ENCODE measurements at regions not wholly inside any gene's neighbourhood (a gene's known extent, or its start where the extent isn't known, plus 50 kb on each side); places are given as distances from the start of the nearest gene placed in this dataset.

DNA sequence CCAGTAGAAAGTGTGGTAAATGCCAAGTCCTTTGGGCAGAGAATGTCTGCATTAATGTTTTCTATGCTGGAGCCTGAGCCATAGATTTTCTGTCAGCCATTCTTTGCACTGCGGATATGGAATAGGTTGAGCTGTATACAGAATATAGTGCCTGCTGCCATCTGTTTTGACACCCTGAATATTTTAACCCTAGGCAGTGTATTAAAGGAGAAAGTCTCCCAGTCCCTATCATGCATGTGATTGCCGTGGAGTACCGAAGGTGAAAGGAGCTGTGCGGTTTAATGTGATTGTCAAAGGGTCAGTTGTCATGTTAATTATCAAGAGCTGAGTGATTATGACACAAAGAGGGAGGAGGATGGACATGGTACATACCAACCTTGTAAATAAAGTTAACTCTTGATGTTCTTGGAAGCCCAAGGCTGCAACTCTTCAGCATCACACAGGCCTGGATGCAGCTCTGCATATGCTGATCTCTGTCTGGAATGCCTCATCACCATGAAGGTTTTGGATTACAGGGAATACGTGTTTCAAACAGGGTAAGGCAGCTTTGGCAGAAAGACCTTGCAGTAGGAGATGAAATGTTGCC lies 247.1 kb upstream of the ELAVL2 start:
- Histone ChIP-seq H3K4me2 (ENCODE audit: low read length) (no peak overlapping the region), H3K9me3 (ENCODE audit: low read length) (no peaks in the 10 kb centered on the region), H3K36me3 (ENCODE audit: insufficient read depth, low read length) (no peaks in the 10 kb centered on the region), H3K9ac (ENCODE audit: low read length) (no peak overlapping the region), H3F3A (ENCODE audit: insufficient read depth, low read length, poor library complexity, severe bottlenecking) (no peaks in the 10 kb centered on the region), H3K27me3 (ENCODE audit: insufficient read depth, low read depth, low read length) (no peaks in the 10 kb centered on the region), H3K9me2 (ENCODE audit: insufficient read depth, low read length) (no peaks in the 10 kb centered on the region), H4K20me1 (ENCODE audit: insufficient read depth) (no peaks in the 10 kb centered on the region), H3K27ac (ENCODE audit: low read length) (no peak overlapping the region), H2AFZ (ENCODE audit: low read depth, low read length) (no peak overlapping the region), H3K4me3 (ENCODE audit: low read length) (no peak overlapping the region), H3K79me2 (replicated peaks; ENCODE audit: insufficient read depth, low read length) (no peaks in the 10 kb centered on the region)
- no peak for TF ChIP-seq POLR2AphosphoS5 (IDR thresholded peaks at IDR 0.05)
- TF ChIP-seq EP300 (conservative IDR thresholded peaks at IDR 0.05; ENCODE audit: poor library complexity, severe bottlenecking), result no peak
- no peak for TF ChIP-seq CTCF (IDR thresholded peaks at IDR 0.05; ENCODE audit: poor library complexity, severe bottlenecking)
- no peak for TF ChIP-seq MXI1 (conservative IDR thresholded peaks at IDR 0.05; ENCODE audit: poor library complexity, severe bottlenecking)
- TF ChIP-seq EZH2 (IDR thresholded peaks at IDR 0.05; ENCODE audit: borderline replicate concordance, insufficient read depth, low read length, poor library complexity, severe bottlenecking), result no peak
- no peak for TF ChIP-seq TAF1 (IDR thresholded peaks at IDR 0.05; ENCODE audit: low read depth)
- no peak for TF ChIP-seq REST (IDR thresholded peaks at IDR 0.05; ENCODE audit: borderline replicate concordance)
- no peak for TF ChIP-seq SMC3 (conservative IDR thresholded peaks at IDR 0.05; ENCODE audit: poor library complexity)
- no peak for TF ChIP-seq RAD21 (conservative IDR thresholded peaks at IDR 0.05)

GRCh38 chr9:24071716-24072115 lies 245.7 kb upstream of the ELAVL2 start:
- no peaks in the 10 kb centered on the region for H3K9me3 ChIP-seq (ENCODE audit: low read length)
- H2AFZ ChIP-seq (ENCODE audit: low read depth, low read length), result no peak overlapping the region
- no peaks in the 10 kb centered on the region for H3K27me3 ChIP-seq (ENCODE audit: insufficient read depth, low read depth, low read length)
- H3K9me2 ChIP-seq (ENCODE audit: insufficient read depth, low read length), result no peaks in the 10 kb centered on the region
- H3K27ac ChIP-seq (ENCODE audit: low read length), result no peak overlapping the region
- H3K36me3 ChIP-seq (ENCODE audit: insufficient read depth, low read length), result no peaks in the 10 kb centered on the region
- no peak overlapping the region for H3K9ac ChIP-seq (ENCODE audit: low read length)
- no peak overlapping the region for H3K4me3 ChIP-seq (ENCODE audit: low read length)
- no peaks in the 10 kb centered on the region for H3F3A ChIP-seq (ENCODE audit: insufficient read depth, low read length, poor library complexity, severe bottlenecking)
- TF ChIP-seq CTCF (IDR thresholded peaks at IDR 0.05; ENCODE audit: poor library complexity, severe bottlenecking) (no peak), MXI1 (conservative IDR thresholded peaks at IDR 0.05; ENCODE audit: poor library complexity, severe bottlenecking) (no peak), TAF1 (IDR thresholded peaks at IDR 0.05; ENCODE audit: low read depth) (no peak), EZH2 (IDR thresholded peaks at IDR 0.05; ENCODE audit: borderline replicate concordance, insufficient read depth, low read length, poor library complexity, severe bottlenecking) (no peak), SMC3 (conservative IDR thresholded peaks at IDR 0.05; ENCODE audit: poor library complexity) (no peak), RAD21 (conservative IDR thresholded peaks at IDR 0.05) (no peak), EP300 (conservative IDR thresholded peaks at IDR 0.05; ENCODE audit: poor library complexity, severe bottlenecking) (no peak)
- no peaks in the 10 kb centered on the region for H3K79me2 ChIP-seq (replicated peaks; ENCODE audit: insufficient read depth, low read length)
- H3K4me2 ChIP-seq (ENCODE audit: low read length), result no peak overlapping the region
- no peaks in the 10 kb centered on the region for H4K20me1 ChIP-seq (ENCODE audit: insufficient read depth)
